HCT116 (cell line): ENCODE measurements at regions not wholly inside any gene's neighbourhood (a gene's known extent, or its start where the extent isn't known, plus 50 kb on each side); places are given as distances from the start of the nearest gene placed in this dataset.

Experiments used
- CEBPB ChIP-seq: IDR thresholded peaks from 2 replicates; pipeline ENCODE4 v1.6.1; 2012; ENCODE audit warnings: low read depth
- EGR1 ChIP-seq: IDR thresholded peaks from 2 replicates; pipeline ENCODE4 v1.6.1; 2012; ENCODE audit warnings: low read depth
- EZH2 ChIP-seq: fragments of 200-600 bp; sonication (generic); IDR thresholded peaks from 2 replicates; pipeline ENCODE4 v1.6.1; 2017; ENCODE audit warnings: antibody characterized with exemption, mixed run types
- POLR2AphosphoS5 ChIP-seq: IDR thresholded peaks from 2 replicates; pipeline ENCODE4 v1.6.1; 2011; ENCODE audit warnings: mild to moderate bottlenecking, low read depth, low read length, moderate library complexity
- SP1 ChIP-seq: IDR thresholded peaks from 2 replicates; pipeline ENCODE4 v1.6.1; 2012; ENCODE audit warnings: low read depth
- SRF ChIP-seq: IDR thresholded peaks from 2 replicates; pipeline ENCODE4 v1.6.1; 2012; ENCODE audit warnings: low read depth
- ZNF274 ChIP-seq: fragments of 200-500 bp; sonication (Bioruptor generic); IDR thresholded peaks from 2 replicates; pipeline ENCODE4 v1.6.1; 2014; ENCODE audit warnings: mild to moderate bottlenecking, low read depth, low read length, inconsistent platforms
- TF ChIP-seq, protein P1 (sequence below), 3 experiments: fragments of 200-600 bp in 1 of 3; sonication (generic) in 1 of 3; IDR thresholded peaks in 2 of 3; conservative IDR thresholded peaks in 1 of 3; 2 replicates each; pipeline ENCODE4 v1.5.1; 2012 to 2017; ENCODE audit warnings: low read depth in 2 of 3, low read length in 2 of 3, antibody characterized with exemption in 1 of 3, borderline replicate concordance in 1 of 3, control low read depth in 1 of 3, mild to moderate bottlenecking in 1 of 3, mixed read lengths in 1 of 3, mixed run types in 1 of 3, moderate library complexity in 1 of 3; ENCODE audit not compliant: insufficient read depth in 1 of 3
- TF ChIP-seq, protein P2 (sequence below): IDR thresholded peaks from 2 replicates; pipeline ENCODE4 v1.6.1; 2012

DNA sequence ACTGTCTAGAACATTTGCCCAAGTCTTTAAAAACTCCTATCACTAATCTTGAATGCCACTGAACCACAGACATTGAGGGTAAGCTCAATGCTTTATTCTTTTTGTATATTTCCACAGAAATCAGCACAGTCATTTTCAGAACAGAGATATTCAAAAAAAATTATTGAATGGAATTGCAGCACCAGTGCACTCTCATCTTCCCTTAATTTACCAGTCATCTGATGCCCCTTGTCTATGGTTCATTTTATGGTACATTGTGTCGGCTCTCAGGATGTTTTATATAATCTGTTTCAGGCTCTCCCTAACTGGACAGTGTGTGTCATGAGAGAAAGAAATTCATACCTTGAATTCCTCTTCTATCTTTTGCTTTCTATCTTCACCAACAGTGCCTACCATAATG, 158.4 kb upstream of the NR4A3 start:
- TF ChIP-seq, protein P1, sequence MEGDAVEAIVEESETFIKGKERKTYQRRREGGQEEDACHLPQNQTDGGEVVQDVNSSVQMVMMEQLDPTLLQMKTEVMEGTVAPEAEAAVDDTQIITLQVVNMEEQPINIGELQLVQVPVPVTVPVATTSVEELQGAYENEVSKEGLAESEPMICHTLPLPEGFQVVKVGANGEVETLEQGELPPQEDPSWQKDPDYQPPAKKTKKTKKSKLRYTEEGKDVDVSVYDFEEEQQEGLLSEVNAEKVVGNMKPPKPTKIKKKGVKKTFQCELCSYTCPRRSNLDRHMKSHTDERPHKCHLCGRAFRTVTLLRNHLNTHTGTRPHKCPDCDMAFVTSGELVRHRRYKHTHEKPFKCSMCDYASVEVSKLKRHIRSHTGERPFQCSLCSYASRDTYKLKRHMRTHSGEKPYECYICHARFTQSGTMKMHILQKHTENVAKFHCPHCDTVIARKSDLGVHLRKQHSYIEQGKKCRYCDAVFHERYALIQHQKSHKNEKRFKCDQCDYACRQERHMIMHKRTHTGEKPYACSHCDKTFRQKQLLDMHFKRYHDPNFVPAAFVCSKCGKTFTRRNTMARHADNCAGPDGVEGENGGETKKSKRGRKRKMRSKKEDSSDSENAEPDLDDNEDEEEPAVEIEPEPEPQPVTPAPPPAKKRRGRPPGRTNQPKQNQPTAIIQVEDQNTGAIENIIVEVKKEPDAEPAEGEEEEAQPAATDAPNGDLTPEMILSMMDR (IDR thresholded peaks at IDR 0.05 in 2 of 3, conservative IDR thresholded peaks at IDR 0.05 in 1 of 3; ENCODE audit: borderline replicate concordance in 1 of 3, insufficient read depth in 1 of 3, low read depth in 2 of 3, low read length in 2 of 3), result no peak
- TF ChIP-seq SRF (no peak), ZNF274 (no peak), SP1 (no peak), CEBPB (no peak), POLR2AphosphoS5 (no peak), EGR1 (no peak), EZH2 (no peak)
- TF ChIP-seq, protein P2, sequence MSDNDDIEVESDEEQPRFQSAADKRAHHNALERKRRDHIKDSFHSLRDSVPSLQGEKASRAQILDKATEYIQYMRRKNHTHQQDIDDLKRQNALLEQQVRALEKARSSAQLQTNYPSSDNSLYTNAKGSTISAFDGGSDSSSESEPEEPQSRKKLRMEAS, result no peak
